ENCODE measurements at regions not wholly inside any gene's neighbourhood (a gene's known extent, or its start where the extent isn't known, plus 50 kb on each side); places are given as distances from the start of the nearest gene placed in this dataset.

DNA sequence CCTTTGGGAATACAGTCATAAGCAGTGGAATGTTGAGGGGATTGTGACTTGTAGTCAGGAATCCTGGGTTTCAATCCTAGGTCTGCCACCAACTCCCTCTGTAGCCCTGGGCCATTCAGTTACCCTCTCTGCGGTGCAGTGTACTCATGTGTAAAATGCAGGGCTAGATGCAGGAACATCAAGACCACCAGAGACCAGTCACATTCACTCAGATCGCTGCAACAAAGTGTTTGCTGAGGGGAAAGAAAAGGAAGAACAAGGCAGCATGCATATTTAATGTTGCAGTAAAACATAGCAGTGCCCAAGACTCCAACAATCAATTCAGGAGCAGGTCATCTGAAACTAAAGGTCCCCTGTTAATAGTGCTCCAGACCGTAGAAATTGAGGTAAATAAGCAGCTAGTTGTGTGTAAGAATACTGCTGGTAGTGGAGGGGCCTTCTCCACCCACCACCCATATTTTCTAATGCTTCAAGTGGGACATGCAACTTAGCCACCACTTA is 410.7 kb downstream of the OMA1 start:
- H3K27ac Mint-ChIP-seq, result no peak overlapping the region
- no peak for DNase-seq
- H3K4me1 Mint-ChIP-seq, result no peaks in the 10 kb centered on the region
- H3K36me3 Mint-ChIP-seq (ENCODE audit: low read depth), result peaks cover 4% of the 10 kb centered on the region
- peaks cover 19% of the 10 kb centered on the region for H3K9me3 Mint-ChIP-seq
- peaks cover 2% of the 10 kb centered on the region for H3K27me3 Mint-ChIP-seq (ENCODE audit: low read depth, poor library complexity)
- TF ChIP-seq, protein P1, sequence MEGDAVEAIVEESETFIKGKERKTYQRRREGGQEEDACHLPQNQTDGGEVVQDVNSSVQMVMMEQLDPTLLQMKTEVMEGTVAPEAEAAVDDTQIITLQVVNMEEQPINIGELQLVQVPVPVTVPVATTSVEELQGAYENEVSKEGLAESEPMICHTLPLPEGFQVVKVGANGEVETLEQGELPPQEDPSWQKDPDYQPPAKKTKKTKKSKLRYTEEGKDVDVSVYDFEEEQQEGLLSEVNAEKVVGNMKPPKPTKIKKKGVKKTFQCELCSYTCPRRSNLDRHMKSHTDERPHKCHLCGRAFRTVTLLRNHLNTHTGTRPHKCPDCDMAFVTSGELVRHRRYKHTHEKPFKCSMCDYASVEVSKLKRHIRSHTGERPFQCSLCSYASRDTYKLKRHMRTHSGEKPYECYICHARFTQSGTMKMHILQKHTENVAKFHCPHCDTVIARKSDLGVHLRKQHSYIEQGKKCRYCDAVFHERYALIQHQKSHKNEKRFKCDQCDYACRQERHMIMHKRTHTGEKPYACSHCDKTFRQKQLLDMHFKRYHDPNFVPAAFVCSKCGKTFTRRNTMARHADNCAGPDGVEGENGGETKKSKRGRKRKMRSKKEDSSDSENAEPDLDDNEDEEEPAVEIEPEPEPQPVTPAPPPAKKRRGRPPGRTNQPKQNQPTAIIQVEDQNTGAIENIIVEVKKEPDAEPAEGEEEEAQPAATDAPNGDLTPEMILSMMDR (IDR thresholded peaks at IDR 0.05), result no peak
- no peak overlapping the region for H3K4me3 Mint-ChIP-seq

DNA sequence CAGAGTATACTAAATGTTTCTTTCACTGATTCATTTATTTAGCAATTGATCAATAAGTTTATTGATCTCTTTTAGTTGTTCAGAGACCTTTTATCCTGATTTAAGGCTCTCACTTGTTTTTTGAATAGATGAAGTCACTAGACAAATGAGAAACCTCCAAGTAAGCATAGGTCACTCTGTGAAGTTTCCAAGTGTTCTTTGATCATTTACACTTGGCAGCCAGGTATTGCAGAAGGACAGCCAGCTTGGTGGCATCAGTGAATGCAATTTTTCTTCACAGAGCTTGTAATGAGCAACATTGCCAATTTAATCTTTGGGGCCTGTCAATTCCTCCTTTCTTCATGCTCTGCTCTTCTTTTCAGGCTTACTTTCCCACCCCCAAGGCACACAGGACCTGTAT is 413.0 kb downstream of the OMA1 start:
- Mint-ChIP-seq H3K4me1 (no peaks in the 10 kb centered on the region), H3K27ac (no peak overlapping the region), H3K9me3 (peaks cover 14% of the 10 kb centered on the region), H3K36me3 (ENCODE audit: low read depth) (peaks cover 4% of the 10 kb centered on the region), H3K4me3 (no peak overlapping the region), H3K27me3 (ENCODE audit: low read depth, poor library complexity) (no peaks in the 10 kb centered on the region)
- TF ChIP-seq, protein P1 (IDR thresholded peaks at IDR 0.05), result no peak
- DNase-seq, result no peak

DNA sequence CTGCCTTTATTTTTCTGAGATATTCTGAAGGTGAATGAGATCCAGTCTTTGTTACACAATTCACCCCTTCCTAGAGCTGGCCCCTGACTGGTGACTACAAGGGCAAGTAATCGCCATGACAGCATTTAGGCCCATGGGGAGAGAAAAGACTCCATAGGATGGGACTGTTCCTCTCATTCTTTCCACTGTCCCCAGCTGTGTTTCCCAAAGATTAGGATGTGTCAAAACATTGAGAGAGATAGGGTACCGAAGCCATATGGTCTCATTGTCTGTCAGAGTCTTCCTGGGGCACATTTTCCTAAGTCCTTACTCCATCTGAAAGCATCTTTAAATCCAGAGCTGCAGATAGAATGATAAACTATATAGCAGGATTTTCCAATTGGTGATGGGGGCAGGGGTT is 423.5 kb downstream of the OMA1 start:
- Mint-ChIP-seq H3K27me3 (ENCODE audit: low read depth, poor library complexity) (no peaks in the 10 kb centered on the region), H3K4me3 (no peak overlapping the region)

DNA sequence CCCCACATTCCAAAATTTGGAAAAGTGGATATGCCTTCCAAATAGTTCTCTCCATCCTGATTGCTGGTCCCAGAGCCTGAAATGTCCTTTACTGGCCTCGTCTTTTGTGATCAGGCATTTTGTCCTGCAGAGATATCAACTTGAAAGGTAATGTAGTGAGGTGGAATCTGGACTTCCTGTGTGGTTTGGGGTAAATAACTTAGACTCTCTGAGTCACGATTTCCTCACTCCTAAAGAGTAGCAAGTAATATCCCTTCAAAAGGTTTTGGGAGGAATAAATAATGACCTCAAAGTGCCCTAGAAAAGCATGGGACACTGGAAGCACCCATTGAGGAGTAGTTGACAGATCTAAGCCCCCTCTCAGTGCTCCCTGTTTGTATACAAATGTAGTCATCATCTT is 426.6 kb downstream of the OMA1 start:
- Mint-ChIP-seq H3K27ac (no peak overlapping the region), H3K27me3 (ENCODE audit: low read depth, poor library complexity) (no peaks in the 10 kb centered on the region), H3K9me3 (peaks cover 17% of the 10 kb centered on the region)

More for the DNA sequence above, 423.5 kb downstream of the OMA1 start:
- Mint-ChIP-seq H3K9me3 (peaks cover 2% of the 10 kb centered on the region), H3K4me1 (no peaks in the 10 kb centered on the region), H3K36me3 (ENCODE audit: low read depth) (no peaks in the 10 kb centered on the region), H3K27ac (no peak overlapping the region)
- TF ChIP-seq, protein P1 (IDR thresholded peaks at IDR 0.05), result no peak
- DNase-seq, result no peak

DNA sequence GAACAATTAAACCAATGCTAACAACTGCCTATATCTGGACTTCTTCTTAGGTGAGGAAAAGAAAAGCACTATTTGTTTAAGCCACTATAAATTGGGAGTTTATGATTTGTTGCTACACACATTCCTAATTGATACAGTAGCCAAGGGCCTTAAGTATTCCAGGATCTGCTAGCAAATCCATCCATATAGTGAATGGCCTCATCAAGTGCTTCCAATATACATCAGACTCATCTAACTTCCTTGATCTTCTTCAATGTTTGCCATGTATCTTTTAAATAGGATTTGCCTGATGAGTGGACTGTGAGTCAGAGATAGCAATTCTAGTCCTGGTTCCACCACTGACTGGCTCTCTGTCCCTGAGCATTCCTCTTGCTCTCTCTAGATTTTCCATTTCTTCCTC is 430.2 kb downstream of the OMA1 start:
- Mint-ChIP-seq H3K27me3 (ENCODE audit: low read depth, poor library complexity) (no peaks in the 10 kb centered on the region), H3K4me1 (peaks cover 5% of the 10 kb centered on the region), H3K9me3 (peaks cover 24% of the 10 kb centered on the region), H3K36me3 (ENCODE audit: low read depth) (no peaks in the 10 kb centered on the region), H3K27ac (no peak overlapping the region), H3K4me3 (no peak overlapping the region)
- TF ChIP-seq, protein P1 (IDR thresholded peaks at IDR 0.05), result no peak
- no peak for DNase-seq

More for the DNA sequence above, 426.6 kb downstream of the OMA1 start:
- no peak for DNase-seq
- Mint-ChIP-seq H3K36me3 (ENCODE audit: low read depth) (no peaks in the 10 kb centered on the region), H3K4me1 (no peaks in the 10 kb centered on the region), H3K4me3 (no peak overlapping the region)
- TF ChIP-seq, protein P1 (IDR thresholded peaks at IDR 0.05), result no peak

DNA sequence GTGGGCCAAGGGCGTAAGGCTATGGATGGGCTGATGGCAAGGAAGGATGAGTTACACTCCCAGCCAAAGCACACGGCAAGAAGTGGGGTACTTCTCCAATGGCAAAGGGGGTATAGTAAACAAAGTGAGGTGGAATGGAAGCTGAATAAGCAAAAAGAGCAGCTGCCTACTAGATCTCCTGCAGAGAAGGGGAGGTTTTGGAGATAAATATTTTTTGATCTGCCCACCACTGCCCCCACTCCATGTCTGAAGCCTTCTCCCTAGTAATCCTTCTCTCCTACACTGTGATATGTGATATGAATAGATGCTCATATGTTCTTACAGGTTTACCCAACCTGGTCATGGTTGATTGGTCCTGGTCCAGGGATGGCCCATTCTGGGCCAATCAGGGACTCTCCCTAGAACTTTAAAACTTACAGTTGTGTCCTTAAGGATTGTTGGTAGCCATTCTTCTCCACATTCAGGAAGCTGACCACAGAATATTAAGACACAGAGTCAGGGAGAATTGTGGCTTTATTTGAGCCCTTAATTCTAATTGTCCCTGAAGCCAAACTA is 436.8 kb downstream of the OMA1 start:
- H3K9me3 Mint-ChIP-seq, result peaks cover 5% of the 10 kb centered on the region
- H3K36me3 Mint-ChIP-seq (ENCODE audit: low read depth), result no peaks in the 10 kb centered on the region
- no peak for DNase-seq
- no peak overlapping the region for H3K27ac Mint-ChIP-seq
- no peaks in the 10 kb centered on the region for H3K27me3 Mint-ChIP-seq (ENCODE audit: low read depth, poor library complexity)
- TF ChIP-seq, protein P1 (IDR thresholded peaks at IDR 0.05), result no peak
- no peak overlapping the region for H3K4me3 Mint-ChIP-seq
- H3K4me1 Mint-ChIP-seq, result peaks cover 11% of the 10 kb centered on the region

All from nephron progenitor cell (in vitro differentiated cells).